HG03159 (cell line): ENCODE measurements at regions not wholly inside any gene's neighbourhood (a gene's known extent, or its start where the extent isn't known, plus 50 kb on each side); places are given as distances from the start of the nearest gene placed in this dataset.
A peak's percentile ranks its signal among the peaks of the same experiment; 100 is the strongest.
"Not testable (repeated sequence)": the region's sequence is repeated elsewhere in the genome, so short reads cannot be mapped to it uniquely, and the experiment has no call there.

ENCODE experiments used
- ATAC-seq: cut with Tn5 transposase; IDR thresholded peaks from one replicate; pipeline ENCODE4 v1.9.1; 2021; ENCODE audit warnings: mild to moderate bottlenecking, moderate library complexity; ENCODE audit not compliant: unreplicated experiment

DNA sequence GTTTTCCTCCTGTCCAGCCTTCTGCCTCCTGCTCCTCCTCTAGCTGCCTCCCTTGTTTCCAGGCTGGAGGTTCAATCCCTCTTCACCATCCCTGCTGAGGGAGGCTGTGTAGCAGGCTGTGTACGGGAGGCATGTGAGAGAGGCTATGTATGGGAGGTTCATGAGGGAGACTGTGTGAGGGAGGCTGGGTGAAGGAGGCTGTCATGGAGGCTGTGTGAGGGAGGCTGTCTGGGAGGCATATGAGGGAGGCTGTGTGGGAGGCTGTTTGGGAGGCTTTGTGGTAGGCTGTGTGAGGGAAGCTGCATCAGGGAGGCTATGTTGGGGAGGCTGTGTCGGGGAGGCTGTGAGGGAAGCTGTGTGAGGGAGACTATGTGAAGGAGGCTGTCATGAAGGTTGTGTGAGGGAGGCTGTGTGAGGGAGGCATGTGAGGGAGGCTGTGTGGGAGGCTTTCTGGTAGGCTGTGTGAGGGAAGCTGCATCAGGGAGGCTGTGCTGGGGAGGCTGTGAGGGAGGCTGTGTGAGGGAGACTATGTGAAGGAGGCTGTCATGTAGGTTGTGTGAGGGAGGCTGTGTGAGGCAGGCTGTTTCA, 123.7 kb upstream of the RNF32 start:
- no peak for ATAC-seq

DNA sequence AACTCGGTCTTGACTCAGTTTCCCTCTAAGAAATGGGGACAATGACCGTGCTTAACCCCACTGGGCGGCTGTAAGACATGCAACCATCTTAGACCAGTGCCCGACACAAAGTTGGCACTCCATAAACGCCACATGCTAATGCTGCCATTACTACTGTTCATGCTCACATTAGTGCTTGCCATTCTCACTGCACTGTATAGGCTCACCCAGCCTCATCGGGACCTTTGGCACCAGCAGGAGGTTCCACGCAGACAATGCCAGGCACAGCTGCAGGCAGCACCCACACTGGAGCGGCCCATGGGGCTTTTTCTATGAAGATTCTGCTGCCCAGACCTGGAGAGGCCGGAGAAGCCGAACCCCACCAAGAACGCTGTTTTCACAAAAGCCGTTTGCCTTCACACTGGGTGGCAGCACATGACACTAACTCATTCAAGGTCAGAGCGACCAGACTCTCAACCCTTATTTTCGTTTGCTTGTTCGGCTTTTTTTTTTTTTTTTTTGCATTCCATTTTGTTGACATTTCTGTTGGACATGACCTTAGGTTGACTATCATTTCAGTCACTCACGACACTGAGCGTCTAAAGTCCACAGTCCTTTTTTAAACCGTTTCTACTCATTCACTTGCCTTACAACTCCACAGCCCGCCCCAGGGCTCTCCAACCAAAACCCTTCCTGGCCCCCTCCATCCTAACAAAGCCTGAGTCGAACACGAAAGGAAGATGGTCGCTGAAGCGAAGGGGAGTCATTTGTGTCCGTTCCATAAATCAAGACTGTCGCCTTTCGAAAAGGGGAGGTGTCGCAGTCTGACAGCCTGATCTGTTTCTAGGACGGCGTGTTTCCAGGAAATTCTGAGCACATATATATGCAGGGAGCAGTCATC, 124.4 kb upstream of the RNF32 start:
- ATAC-seq: no peak

DNA sequence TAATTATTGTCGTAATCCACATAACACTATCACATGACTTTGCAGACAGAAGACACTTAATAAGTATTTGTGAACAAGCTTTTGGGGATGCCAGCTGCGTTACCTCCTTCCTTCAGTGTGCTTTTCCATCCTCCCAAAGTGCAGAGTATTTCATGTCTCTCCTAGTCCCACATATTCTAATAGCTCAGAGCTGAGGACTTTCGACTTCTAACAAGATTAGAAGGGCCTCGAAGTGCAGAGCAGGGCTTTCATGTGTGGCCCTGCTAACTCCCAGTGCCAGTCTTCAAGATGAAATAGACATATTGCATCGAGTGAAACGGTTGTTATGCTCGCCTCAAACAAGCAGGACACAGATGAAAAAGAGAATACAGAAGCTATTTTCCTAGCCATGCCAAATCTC, 125.7 kb upstream of the RNF32 start:
- no peak for ATAC-seq

DNA sequence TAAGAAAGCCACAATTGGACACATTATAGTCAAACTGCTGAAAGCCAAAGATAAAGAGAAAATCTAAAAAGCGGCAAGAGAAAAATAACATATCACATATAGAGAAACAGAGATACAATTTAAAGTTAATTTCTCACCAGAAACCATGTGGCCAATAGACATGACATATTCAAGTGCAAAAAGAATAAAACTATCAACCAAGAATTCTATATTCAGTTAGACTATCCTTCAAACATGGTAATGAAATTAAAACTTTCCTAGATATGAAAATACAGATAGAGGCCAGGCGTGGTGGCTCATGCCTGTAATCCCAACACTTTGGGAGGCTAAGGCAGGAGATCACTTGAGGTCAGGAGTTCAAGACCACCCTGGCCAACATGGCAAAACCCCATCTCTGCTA, 129.1 kb upstream of the RNF32 start:
- ATAC-seq: no peak

DNA sequence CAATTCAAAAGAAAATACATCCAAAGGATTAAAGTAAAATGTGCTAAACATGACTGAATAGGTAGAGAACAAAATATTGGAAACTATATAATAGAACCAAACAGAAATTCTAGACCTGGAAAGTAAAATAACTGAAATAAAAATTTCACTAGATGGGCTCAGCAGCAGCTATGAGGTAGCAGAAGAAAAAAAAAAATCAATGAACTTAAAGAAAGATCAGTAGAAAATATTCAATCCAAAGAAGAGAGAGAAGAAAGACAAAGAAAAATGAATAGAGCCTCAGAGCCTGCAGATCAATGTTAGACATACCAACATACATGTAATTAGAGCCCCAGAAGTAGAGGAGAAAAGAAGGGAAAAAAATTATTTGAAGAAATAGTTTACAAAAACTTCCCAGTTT, 129.6 kb upstream of the RNF32 start:
- no peak for ATAC-seq

- no peak for ATAC-seq
Observed at GRCh38 chr7:156509216-156509615, 131.4 kb upstream of the RNF32 start.

DNA sequence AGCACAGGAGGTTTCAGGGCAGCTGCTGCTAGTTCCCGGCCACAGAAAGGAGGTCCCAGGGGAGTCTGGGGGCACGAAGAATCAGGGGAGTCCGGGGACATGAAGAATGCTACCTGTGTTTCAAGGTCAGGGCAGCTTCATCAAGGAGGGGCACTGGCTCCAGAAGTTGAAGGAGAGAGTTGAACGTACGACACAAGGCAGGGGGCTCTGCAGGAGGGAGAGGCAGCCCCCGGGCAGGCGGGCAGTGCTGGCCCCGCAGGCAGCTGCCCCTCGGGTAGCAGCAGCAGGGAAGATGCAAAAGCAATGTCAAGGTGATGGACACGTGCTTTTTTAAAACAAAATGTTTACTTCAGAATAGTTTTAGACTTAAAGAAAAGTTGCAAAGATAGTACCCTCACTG, 134.7 kb upstream of the RNF32 start:
- no peak for ATAC-seq

DNA sequence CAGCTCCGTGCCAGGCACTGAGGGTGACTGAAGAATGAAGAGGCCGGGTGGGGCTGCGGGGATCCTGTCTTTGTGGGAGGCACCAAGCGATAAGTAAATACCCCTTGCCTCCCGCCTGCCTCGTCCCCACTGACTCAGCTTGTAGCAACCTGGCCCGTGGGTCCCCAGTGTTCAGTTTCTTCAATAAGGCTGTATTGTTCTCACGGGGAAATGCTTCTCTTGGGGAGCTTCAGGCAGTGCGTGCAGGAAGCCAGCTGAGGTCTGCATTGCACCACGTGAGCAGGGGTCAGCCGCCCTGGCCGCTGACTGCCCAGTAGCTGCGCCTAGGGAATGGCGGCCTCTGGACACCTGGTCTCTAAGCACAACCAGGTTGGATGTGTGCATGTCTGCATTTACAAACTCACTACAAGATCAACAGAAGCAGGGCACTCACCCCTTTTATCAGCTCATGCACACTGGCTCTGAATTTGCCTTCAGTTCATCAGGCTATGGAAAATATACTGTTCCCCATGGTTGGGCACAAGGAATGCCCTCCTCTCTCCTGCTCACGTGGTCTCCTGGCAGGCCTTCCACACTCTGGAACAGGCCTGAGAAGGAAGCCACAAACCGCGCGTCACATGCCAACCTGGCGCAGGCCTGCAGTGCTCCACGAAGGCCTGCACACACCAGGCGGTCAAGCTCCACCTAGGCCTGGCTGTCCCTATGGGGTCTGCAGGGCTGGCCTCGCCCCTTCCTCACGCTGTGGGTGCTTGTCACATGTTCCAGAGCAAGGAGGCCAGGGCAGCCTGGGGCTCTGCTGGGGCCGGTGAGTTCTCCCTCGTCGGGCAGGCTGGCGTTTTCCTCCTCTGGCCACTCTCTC, 135.7 kb upstream of the RNF32 start:
- no peak for ATAC-seq

DNA sequence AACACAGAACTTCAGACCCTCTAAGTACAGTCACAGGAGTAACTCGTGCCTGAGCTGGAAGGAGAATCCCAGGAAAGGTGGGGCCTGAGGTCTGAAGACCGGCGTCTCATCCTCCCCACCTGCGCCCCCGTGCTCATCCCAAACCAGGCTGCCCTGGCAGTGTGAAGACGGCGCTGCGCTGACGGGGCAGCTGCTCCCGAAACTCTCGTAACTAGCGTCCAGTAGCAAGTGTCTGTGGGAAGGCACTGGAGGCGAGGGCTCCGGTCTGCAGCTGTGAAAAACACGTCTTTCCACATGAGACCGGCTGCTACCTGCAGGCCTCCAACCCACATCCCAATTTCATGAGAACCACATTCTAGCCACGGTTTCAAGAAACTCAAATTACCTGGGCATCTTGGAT, 136.6 kb upstream of the RNF32 start:
- ATAC-seq: no peak

DNA sequence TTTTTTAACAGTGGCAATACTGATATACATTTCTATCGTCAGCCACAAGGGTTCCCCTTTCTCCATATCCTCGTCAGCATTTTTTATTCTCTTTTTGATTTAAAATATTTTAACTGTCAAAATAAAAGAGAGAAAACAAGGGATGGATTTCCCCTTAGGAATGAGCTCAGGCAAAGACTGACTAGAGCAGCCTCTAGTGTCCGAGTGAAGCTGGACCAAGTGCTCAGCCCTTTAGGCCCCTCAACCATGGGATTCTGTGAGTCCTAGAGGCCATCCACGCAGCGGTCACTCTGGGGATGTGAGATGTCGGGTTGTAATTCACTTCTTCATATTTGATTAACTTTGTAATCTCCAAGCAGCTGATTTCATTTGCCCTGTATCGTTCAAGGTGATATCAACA, 137.4 kb upstream of the RNF32 start:
- no peak for ATAC-seq

- ATAC-seq: not testable (repeated sequence)
Observed at GRCh38 chr7:156501815-156502214, 138.8 kb upstream of the RNF32 start.

DNA sequence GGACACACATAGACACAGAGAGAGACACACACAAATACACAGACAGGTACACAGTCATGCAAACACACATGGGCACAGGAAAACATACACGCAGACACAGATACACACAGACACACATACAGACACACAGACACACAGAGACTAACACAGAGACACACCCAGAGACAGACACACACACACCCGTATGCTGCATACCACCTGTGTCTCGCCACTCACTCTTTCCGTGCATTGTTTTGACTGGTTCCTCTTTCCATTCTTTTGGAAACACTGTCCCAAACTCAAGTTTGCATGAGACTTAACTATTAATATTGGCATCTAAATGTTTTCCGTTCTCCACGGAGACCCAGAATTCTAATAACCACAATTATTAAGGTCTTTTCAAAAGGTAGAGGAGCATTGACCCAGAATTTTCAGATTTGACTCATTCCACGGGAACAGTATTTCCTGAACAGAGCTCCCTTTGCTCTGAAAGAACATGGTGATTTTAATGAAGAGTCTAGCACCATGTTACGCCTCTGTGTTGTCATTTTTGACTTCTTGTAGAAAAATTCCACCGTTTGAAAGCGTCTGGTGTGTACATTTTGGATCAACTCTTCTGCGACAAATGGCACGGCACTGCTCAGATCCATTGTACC, 141.2 kb upstream of the RNF32 start:
- ATAC-seq: peak; percentile 50

GRCh38 chr7:156497776-156498509, 142.6 kb upstream of the RNF32 start:
- ATAC-seq: no peak

DNA sequence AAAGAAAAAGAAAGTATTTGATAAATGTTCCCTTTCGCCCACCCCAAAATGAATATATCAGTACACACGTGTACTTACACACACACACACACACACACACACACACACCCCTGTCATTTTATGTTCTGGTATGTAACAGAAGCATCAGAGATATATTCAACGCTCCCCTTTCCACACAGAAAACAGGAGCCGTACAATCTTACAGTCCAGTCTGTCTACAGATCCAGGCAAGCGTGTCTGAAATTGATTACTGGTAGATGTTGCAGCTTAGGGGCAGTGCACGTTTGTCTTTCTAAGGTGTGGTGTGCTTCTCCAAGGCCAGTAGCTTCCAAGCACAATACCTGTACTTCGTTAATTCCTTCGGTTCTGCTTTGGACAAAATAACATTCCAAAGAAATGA, 143.7 kb upstream of the RNF32 start:
- no peak for ATAC-seq

- ATAC-seq: no peak
Observed at GRCh38 chr7:156496363-156496769, 144.2 kb upstream of the RNF32 start.

- ATAC-seq: no peak
Observed at GRCh38 chr7:156494960-156495359, 145.6 kb upstream of the RNF32 start.

DNA sequence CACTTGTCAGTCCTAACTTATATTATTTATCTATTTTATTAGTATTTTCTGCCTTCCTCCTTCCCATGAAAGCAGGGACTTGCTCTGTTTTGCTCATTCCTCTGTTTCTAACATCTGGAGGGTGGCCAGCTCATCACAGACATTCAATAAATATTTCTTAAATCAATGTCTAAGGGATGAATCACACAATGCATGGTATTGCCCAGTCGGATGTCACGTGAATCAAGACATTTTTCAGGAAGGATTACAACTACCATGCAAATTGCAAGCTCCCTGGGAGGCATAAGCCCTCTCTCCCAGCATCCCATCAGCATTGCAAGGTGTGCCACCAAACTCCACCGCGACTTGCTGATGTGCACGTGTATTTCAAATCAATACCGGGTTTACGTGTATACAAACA, 146.6 kb upstream of the RNF32 start:
- no peak for ATAC-seq

DNA sequence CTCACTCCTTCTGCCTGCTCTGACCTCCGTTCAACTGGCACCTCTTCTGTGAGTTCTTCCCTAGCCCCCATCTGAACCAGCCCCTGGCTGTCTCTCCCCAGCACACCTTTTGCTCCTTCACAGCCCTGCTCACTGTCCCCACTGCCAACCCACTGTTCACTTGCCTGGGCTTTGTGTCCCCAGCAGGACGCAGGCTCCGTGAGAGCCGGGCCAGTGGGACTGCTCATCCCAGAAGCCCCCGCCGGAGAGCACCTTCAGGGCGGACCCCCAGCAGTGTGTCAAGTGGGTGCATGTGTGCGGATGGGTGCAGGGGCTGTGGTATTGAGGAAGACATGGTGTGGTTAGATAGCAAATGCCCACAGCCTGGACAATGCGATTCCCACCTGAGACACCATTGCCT, 148.4 kb upstream of the RNF32 start:
- ATAC-seq: no peak

DNA sequence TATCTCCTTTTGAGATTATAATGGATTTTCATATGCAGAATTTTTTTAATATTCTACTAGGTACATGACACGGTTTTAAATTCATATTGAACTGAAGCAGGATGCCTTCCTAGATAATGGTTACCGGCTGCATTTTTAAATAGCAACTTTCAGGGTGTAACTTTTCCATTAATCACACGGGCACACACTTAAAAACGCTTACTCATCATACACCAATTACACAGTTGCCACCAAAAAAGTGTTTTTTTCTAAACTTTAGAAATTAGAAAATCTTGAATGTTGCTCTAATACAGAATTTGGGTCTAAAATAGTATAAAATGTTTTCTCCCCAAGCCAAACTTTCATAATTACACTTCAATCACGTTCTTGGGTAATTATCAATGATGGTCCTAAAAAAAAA, 149.1 kb upstream of the RNF32 start:
- no peak for ATAC-seq

DNA sequence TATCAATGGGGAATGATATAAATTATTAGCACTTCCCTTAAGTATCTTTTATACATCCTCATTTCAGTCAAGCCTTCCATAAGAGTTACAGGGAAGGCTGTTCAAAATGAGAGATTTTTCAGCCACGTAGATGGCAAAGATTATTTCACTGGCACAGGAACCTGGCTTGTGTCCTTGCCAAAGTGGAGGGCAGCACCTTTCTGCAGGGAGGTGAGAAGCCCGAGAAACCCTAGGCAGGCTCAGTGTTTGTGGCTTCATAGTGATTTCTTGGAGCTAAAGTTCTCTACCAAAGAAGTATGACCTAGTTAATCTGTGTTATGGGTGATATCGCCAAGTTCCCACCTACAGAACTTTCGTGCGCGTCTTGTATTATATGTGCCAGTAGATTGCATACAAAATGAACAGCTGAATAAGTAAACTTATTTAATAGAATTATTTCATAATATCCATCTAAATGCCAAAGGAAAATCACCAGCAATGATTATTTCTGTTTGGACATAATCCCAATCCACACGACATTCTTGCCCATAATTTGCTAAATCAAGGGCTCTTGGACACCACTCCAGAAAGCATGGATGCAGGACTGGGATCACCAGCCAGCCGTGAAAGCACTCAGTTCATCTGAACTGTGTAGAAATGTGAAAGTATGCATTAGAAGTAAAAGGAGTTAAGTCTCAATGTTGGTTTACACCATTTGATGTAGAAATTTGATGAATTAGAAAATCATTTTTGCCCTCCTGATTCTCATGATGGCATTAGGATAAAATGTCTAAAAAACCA, 150.4 kb upstream of the RNF32 start:
- no peak for ATAC-seq
